HFFc6 (cell line): ENCODE measurements at regions not wholly inside any gene's neighbourhood (a gene's known extent, or its start where the extent isn't known, plus 50 kb on each side); places are given as distances from the start of the nearest gene placed in this dataset.
"Not testable (repeated sequence)": the region's sequence is repeated elsewhere in the genome, so short reads cannot be mapped to it uniquely, and the experiment has no call there.

Source experiments
- DNase-seq: peaks from one replicate; pipeline ENCODE4 v3.0.0-alpha.2; 2018
- H3K27ac Mint-ChIP-seq: 2 replicates; pipeline ENCODE4 v1.8.0; 2020; ENCODE audit warnings: mild to moderate bottlenecking, mixed read lengths
- H3K27me3 Mint-ChIP-seq: 2 replicates; pipeline ENCODE4 v1.8.0; 2021; ENCODE audit warnings: mild to moderate bottlenecking, moderate library complexity, mixed read lengths; ENCODE audit not compliant: insufficient read depth
- H3K36me3 Mint-ChIP-seq: 2 replicates; pipeline ENCODE4 v1.8.0; 2021; ENCODE audit warnings: low read depth, mixed read lengths
- H3K4me1 Mint-ChIP-seq: 2 replicates; pipeline ENCODE4 v1.8.0; 2020; ENCODE audit warnings: low read depth, mixed read lengths
- H3K4me3 Mint-ChIP-seq: 2 replicates; pipeline ENCODE4 v1.8.0; 2020; ENCODE audit warnings: mild to moderate bottlenecking, moderate library complexity, mixed read lengths
- H3K9me3 Mint-ChIP-seq: 2 replicates; pipeline ENCODE4 v1.8.0; 2020; ENCODE audit warnings: mild to moderate bottlenecking, mixed read lengths
- TF ChIP-seq, protein P1 (sequence below): fragments of 200-600 bp; sonication (generic); IDR thresholded peaks from 2 replicates; pipeline ENCODE4 v1.5.0; 2021; ENCODE audit warnings: antibody characterized with exemption, mild to moderate bottlenecking

DNA sequence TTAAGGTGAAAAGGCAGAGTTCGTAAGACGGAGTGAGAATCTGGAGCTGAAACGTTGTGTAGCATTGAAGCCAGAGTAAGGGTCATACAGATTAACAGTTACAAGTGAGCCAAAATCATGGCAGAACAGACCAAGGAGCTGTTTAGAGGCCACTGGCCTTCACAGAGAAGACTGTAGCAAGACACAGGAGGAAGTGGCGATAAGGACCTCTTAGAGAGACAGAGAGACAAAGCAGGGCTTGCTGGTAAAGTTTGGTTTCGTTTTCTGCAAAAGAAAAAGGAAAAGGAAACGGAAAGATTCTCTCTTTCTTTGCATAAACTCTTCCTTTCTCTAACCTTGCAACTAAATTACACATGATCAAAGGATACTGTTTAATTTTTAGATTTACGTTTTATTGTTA, 83.0 kb downstream of the AASDHPPT start:
- TF ChIP-seq, protein P1, sequence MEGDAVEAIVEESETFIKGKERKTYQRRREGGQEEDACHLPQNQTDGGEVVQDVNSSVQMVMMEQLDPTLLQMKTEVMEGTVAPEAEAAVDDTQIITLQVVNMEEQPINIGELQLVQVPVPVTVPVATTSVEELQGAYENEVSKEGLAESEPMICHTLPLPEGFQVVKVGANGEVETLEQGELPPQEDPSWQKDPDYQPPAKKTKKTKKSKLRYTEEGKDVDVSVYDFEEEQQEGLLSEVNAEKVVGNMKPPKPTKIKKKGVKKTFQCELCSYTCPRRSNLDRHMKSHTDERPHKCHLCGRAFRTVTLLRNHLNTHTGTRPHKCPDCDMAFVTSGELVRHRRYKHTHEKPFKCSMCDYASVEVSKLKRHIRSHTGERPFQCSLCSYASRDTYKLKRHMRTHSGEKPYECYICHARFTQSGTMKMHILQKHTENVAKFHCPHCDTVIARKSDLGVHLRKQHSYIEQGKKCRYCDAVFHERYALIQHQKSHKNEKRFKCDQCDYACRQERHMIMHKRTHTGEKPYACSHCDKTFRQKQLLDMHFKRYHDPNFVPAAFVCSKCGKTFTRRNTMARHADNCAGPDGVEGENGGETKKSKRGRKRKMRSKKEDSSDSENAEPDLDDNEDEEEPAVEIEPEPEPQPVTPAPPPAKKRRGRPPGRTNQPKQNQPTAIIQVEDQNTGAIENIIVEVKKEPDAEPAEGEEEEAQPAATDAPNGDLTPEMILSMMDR = no peak
- DNase-seq = no peak
- peak overlapping the region; percentile 81; the same call in 1 of the 2 replicates for H3K27ac Mint-ChIP-seq
- H3K36me3 Mint-ChIP-seq = no peaks in the 10 kb centered on the region; the same call in 1 of the 2 replicates
- peaks cover 1% of the 10 kb centered on the region; the same call in 1 of the 2 replicates for H3K27me3 Mint-ChIP-seq
- peaks cover 5% of the 10 kb centered on the region for H3K9me3 Mint-ChIP-seq
- peak overlapping the region; percentile 83 for H3K4me3 Mint-ChIP-seq
- peaks cover 24% of the 10 kb centered on the region; the same call in 1 of the 2 replicates for H3K4me1 Mint-ChIP-seq

DNA sequence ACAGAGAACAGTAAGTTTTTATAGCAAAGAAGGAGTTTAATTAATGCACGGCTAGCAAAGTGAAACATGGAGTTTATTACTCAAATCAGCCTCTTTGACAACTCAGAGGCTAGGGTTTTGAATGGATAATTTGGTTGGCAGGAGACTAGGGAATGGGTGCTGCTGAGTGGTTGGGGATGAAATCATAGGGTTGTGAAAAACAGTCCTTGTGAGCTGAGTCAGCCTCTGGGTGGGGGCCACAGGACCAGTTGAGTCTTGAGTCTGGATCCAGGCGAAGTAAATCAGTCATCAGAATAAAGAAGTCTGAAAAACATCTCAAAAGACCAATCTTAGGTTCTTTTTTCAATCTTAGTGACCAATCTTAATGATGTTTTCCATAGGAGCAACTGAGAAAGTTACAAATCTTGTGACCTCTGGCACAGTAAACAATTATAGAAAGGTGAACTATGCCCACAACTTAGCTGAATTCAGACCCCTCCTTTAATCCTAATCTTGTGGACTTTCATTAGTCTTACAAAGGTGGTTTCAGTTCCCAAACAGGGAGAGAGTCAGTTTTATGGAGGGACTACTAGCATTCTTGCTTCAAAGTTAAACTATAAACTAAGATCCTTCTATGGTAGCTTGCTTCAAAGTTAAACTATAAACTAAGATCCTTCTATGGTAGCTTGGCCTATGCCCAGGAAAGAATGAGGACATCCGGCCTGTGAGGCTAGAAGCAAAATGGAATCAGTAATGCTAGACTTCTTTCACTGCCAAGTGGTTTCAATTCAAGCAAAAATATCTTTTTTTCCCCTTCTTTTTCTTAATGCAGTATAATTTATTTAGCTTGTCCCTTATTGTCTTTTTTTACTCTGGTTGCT, 84.5 kb downstream of the AASDHPPT start:
- H3K27ac Mint-ChIP-seq = no peak overlapping the region
- peaks cover 14% of the 10 kb centered on the region; the same call in 1 of the 2 replicates for H3K4me1 Mint-ChIP-seq
- no peak overlapping the region for H3K4me3 Mint-ChIP-seq
- H3K27me3 Mint-ChIP-seq = peaks cover 1% of the 10 kb centered on the region; the same call in 1 of the 2 replicates
- no peak for DNase-seq
- H3K9me3 Mint-ChIP-seq = peaks cover 20% of the 10 kb centered on the region
- H3K36me3 Mint-ChIP-seq = peaks cover 5% of the 10 kb centered on the region; the same call in 1 of the 2 replicates
- TF ChIP-seq, protein P1 = no peak

DNA sequence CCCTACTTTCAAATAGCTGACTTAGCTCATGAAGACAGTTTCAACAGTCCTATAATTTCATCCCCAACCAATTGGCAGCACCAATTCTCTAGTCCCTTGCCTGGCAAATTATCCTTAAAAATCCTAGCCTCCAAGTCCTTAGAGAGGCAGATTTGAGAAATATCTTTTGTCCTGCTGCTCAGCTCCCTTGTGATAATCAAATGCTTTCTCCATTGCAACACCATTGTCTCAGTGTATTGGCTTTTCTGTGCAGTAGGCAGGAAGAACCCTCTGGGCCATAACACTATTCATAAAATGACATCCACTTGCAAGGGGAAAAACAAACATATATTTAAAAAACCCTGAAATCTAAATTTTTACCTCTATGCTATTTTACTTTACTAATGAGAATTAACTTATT, 89.6 kb downstream of the AASDHPPT start:
- Mint-ChIP-seq H3K27me3 (no peaks in the 10 kb centered on the region; the same call in 1 of the 2 replicates), H3K9me3 (peaks cover 22% of the 10 kb centered on the region), H3K36me3 (peaks cover 5% of the 10 kb centered on the region; the same call in 1 of the 2 replicates), H3K4me3 (no peak overlapping the region), H3K27ac (no peak overlapping the region), H3K4me1 (no peaks in the 10 kb centered on the region)
- TF ChIP-seq, protein P1 = no peak
- DNase-seq = no peak

DNA sequence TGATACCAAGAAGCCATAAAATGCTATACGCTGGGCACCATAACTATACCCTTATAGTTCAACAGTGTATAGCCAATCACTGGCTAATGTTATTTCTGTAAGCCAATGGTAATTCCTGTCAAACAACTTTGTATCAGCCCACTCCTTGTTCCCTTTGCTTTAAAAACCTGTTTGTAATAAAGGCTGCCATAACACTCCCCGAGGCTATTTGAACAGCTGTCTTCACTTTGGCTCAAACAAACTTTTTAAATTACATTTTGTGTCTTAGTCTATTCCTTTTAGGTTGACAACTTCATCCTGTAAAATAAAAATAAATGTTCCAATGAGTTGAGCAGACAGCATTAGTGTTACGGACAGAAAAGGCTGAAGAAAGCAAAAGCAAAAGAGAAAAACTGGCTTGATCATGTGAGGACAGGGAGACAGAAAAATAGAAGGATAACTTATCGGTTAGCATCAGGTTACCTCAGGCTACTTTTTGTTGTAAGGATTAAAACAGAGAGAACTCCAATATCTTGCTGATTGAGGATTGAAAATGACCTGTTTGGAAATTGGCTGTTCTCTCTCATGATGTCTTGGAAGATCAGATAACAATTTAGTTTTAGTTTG, 95.0 kb downstream of the AASDHPPT start:
- Mint-ChIP-seq H3K4me1 (peaks cover 18% of the 10 kb centered on the region; the same call in 1 of the 2 replicates), H3K9me3 (peaks cover 3% of the 10 kb centered on the region), H3K27ac (no peak overlapping the region; the same call in 1 of the 2 replicates), H3K4me3 (peak overlapping the region; percentile 65; the same call in 1 of the 2 replicates), H3K27me3 (no peaks in the 10 kb centered on the region; the same call in 1 of the 2 replicates), H3K36me3 (no peaks in the 10 kb centered on the region)
- TF ChIP-seq, protein P1 = no peak
- DNase-seq = no peak

DNA sequence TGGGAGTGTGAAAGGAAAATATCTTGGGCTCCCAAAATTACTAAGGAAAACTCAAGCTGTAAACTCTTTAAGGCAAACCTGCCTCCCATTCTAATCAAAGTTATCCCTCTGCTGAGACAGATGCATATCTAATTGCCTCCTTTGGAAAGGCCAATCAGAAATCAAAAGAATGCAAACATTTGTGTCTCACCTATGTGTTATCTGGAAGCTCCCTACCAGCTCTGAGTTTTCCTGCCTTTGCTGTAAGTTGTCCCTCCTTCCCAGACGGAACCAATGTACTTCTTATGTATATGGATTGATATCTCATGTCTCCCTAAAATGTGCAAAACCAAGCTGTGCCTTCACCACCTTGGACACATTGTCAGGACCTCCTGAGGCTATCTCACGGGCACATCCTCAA, 95.8 kb downstream of the AASDHPPT start:
- Mint-ChIP-seq H3K36me3 (no peaks in the 10 kb centered on the region), H3K4me3 (no peak overlapping the region; the same call in 1 of the 2 replicates), H3K27me3 (no peaks in the 10 kb centered on the region; the same call in 1 of the 2 replicates), H3K27ac (no peak overlapping the region), H3K4me1 (peaks cover 18% of the 10 kb centered on the region; the same call in 1 of the 2 replicates), H3K9me3 (no peaks in the 10 kb centered on the region; the same call in 1 of the 2 replicates)
- TF ChIP-seq, protein P1 = no peak
- no peak for DNase-seq

DNA sequence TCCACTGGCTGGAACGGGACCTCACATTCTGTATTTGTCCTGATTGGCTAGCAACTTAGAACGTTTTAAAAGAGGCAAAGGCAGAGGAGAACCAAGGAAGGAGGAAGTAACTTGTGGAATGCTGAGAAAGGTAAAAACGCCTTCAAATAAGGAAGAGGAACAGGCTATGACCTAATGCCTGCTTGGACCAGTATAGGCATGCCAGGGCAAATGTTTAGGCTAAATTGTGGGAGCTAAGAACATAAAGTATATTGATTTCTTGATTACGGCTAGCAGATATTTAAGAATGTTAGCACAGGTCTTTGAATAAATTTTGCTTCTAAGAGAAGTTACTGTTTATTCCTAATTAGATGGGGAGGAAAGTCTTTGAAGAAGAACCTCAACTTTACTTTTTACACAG, 96.5 kb downstream of the AASDHPPT start:
- not testable (repeated sequence) for H3K36me3 Mint-ChIP-seq, H3K9me3 Mint-ChIP-seq, H3K4me3 Mint-ChIP-seq, H3K27me3 Mint-ChIP-seq, H3K27ac Mint-ChIP-seq, DNase-seq
- peaks cover 18% of the 10 kb centered on the region; the same call in 1 of the 2 replicates for H3K4me1 Mint-ChIP-seq
